OCI-LY7 (cell line): ENCODE measurements at regions not wholly inside any gene's neighbourhood (a gene's known extent, or its start where the extent isn't known, plus 50 kb on each side); places are given as distances from the start of the nearest gene placed in this dataset.

ENCODE experiments used
- BruUV-seq: library from RNA; stranded (reverse); fragments of 400-500 nt; replicated peaks from 2 replicates; lab custom pipeline; 2021; lab: Mats Ljungman, UMichigan
- CTCF ChIA-PET: fragments of 300-600 bp; sonication (Branson Sonifier 250); formaldehyde crosslinking; loops from one replicate; lab custom pipeline; 2022; ENCODE audit warnings: antibody characterized with exemption; ENCODE audit not compliant: unreplicated experiment; lab: Charles Lee
- POLR2A ChIA-PET: fragments of 300-600 bp; sonication (Branson Sonifier 250); formaldehyde crosslinking; loops from one replicate; lab custom pipeline; 2022; ENCODE audit warnings: antibody characterized with exemption; lab: Charles Lee
- DNase-seq: peaks from one replicate; pipeline ENCODE4 v3.0.0-alpha.2; 2015; ENCODE audit warnings: low spot score
- H2AFZ ChIP-seq: fragments of 200-600 bp; sonication (generic), shearing (Covaris generic); 2 replicates; pipeline ENCODE4 v1.6.1; 2014; ENCODE audit warnings: mild to moderate bottlenecking, antibody characterized with exemption, low read length, moderate library complexity
- H3K27ac ChIP-seq: fragments of 200-600 bp; sonication (generic); 2 replicates; pipeline ENCODE4 v1.5.1; 2014; ENCODE audit warnings: mixed run types, low read depth, mild to moderate bottlenecking, moderate library complexity, low read length, inconsistent platforms; ENCODE audit not compliant: poor library complexity, severe bottlenecking
- H3K36me3 ChIP-seq: fragments of 200-600 bp; sonication (generic); 2 replicates; pipeline ENCODE4 v1.6.1; 2014; ENCODE audit warnings: mild to moderate bottlenecking, antibody characterized with exemption, low read length, moderate library complexity, mixed read lengths; ENCODE audit not compliant: insufficient read depth
- H3K4me1 ChIP-seq: fragments of 200-600 bp; sonication (generic); 2 replicates; pipeline ENCODE4 v1.5.1; 2014; ENCODE audit warnings: mild to moderate bottlenecking, low read length; ENCODE audit not compliant: insufficient read depth, poor library complexity, severe bottlenecking
- H3K4me2 ChIP-seq: fragments of 200-600 bp; sonication (generic); 2 replicates; pipeline ENCODE4 v1.6.1; 2014; ENCODE audit warnings: mild to moderate bottlenecking, low read length
- H3K4me3 ChIP-seq: fragments of 200-600 bp; sonication (generic); 2 replicates; pipeline ENCODE4 v1.5.1; 2014; ENCODE audit warnings: mild to moderate bottlenecking, low read depth, low read length; ENCODE audit not compliant: poor library complexity, severe bottlenecking
- H3K79me2 ChIP-seq: fragments of 200-600 bp; sonication (generic); 2 replicates; pipeline ENCODE4 v1.6.1; 2016; ENCODE audit warnings: low read depth, mild to moderate bottlenecking, low read length, moderate library complexity, mixed read lengths; ENCODE audit not compliant: insufficient read depth
- H3K9me2 ChIP-seq: fragments of 200-600 bp; sonication (generic); 2 replicates; pipeline ENCODE4 v1.6.1; 2016; ENCODE audit warnings: mild to moderate bottlenecking, low read length, mixed read lengths; ENCODE audit not compliant: insufficient read depth
- H3K9me3 ChIP-seq: fragments of 200-600 bp; sonication (generic); 2 replicates; pipeline ENCODE4 v1.6.1; 2014; ENCODE audit warnings: mild to moderate bottlenecking, mixed run types, low read length, mixed read lengths
- H4K20me1 ChIP-seq: fragments of 200-600 bp; sonication (generic); 2 replicates; pipeline ENCODE4 v1.6.1; 2014; ENCODE audit warnings: mild to moderate bottlenecking, antibody characterized with exemption, low read length, moderate library complexity, mixed read lengths; ENCODE audit not compliant: insufficient read depth
- EZH2phosphoT487 ChIP-seq: fragments of 200-600 bp; sonication (generic); IDR thresholded peaks from 2 replicates; pipeline ENCODE4 v1.6.1; 2018; ENCODE audit warnings: low read depth, borderline replicate concordance, mild to moderate bottlenecking, mixed run types, antibody characterized with exemption, low read length, moderate library complexity, mixed read lengths
- intact Hi-C: fragments of 100-400 bp; cut with micrococcal nuclease; formaldehyde crosslinking; loops from one replicate; pipeline ENCODE4 v1.10.0; 2022; ENCODE audit not compliant: unreplicated experiment
- TF ChIP-seq, protein P1 (sequence below): fragments of 200-600 bp; sonication (generic); conservative IDR thresholded peaks from 2 replicates; pipeline ENCODE4 v1.5.1; 2014; ENCODE audit warnings: mild to moderate bottlenecking, antibody characterized with exemption, low read length, moderate library complexity, mixed read lengths

DNA sequence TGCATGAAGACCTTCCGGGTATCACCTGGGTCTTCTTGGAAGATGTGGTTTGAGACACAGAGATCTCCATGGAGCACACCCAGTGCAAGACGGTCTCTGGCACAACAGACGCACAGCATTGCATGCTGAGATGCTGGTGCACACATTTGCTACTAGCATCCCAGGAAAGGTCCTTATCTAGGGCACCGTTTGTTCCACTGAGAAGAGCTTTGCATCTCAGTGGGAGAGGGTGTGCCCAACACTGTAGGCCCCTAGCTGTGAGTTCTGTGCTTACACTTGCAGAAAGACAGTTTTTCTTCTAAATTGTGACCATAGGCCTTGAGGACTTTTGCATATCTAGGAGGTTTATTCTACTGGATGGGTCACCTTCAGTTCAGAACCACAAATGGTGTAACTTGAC lies 554.1 kb downstream of the MATN1 start:
- H3K79me2 ChIP-seq: no peaks in the 10 kb centered on the region
- H3K9me3 ChIP-seq: no peaks in the 10 kb centered on the region
- H4K20me1 ChIP-seq: no peaks in the 10 kb centered on the region
- H3K9me2 ChIP-seq: no peaks in the 10 kb centered on the region
- no peak overlapping the region for H2AFZ ChIP-seq
- no TSS peak for BruUV-seq
- H3K4me1 ChIP-seq: no peaks in the 10 kb centered on the region
- no peak for DNase-seq
- TF ChIP-seq EZH2phosphoT487: no peak
- TF ChIP-seq, protein P1, sequence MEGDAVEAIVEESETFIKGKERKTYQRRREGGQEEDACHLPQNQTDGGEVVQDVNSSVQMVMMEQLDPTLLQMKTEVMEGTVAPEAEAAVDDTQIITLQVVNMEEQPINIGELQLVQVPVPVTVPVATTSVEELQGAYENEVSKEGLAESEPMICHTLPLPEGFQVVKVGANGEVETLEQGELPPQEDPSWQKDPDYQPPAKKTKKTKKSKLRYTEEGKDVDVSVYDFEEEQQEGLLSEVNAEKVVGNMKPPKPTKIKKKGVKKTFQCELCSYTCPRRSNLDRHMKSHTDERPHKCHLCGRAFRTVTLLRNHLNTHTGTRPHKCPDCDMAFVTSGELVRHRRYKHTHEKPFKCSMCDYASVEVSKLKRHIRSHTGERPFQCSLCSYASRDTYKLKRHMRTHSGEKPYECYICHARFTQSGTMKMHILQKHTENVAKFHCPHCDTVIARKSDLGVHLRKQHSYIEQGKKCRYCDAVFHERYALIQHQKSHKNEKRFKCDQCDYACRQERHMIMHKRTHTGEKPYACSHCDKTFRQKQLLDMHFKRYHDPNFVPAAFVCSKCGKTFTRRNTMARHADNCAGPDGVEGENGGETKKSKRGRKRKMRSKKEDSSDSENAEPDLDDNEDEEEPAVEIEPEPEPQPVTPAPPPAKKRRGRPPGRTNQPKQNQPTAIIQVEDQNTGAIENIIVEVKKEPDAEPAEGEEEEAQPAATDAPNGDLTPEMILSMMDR: no peak
- POLR2A ChIA-PET: no interaction called here
- no peaks in the 10 kb centered on the region for H3K36me3 ChIP-seq
- H3K4me2 ChIP-seq: no peak overlapping the region
- no peak overlapping the region for H3K4me3 ChIP-seq
- intact Hi-C loops: no loop called here
- CTCF ChIA-PET: no interaction called here
- H3K27ac ChIP-seq: no peak overlapping the region

DNA sequence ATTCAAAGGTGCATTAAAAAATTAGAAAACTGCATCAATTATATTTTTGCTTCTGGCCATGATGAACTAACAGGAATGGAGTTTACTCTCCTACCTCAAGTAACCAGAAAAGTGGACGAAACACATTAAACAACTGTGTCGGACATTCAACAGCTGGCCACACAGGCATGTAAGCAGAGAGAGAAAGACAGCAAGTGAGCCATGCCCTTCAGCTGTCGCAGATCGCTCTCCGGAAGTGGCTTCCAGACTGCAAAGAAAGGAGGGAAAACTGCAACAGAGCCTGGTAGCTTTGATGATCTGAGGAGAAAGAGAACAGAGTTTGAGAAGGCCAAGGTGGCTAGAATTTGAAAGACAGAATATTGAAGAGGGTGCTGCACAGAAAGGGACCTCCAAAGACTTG lies 557.2 kb downstream of the MATN1 start:
- intact Hi-C loops: no loop called here
- H3K36me3 ChIP-seq: no peaks in the 10 kb centered on the region
- no peak for TF ChIP-seq EZH2phosphoT487
- TF ChIP-seq, protein P1: no peak
- no peak for DNase-seq
- no peaks in the 10 kb centered on the region for H3K9me3 ChIP-seq
- no peak overlapping the region for H3K27ac ChIP-seq
- H3K4me2 ChIP-seq: no peak overlapping the region
- BruUV-seq: no TSS peak
- H3K4me3 ChIP-seq: no peak overlapping the region
- POLR2A ChIA-PET: no interaction called here
- no peaks in the 10 kb centered on the region for H3K79me2 ChIP-seq
- no peaks in the 10 kb centered on the region for H3K4me1 ChIP-seq
- no peaks in the 10 kb centered on the region for H4K20me1 ChIP-seq
- no peak overlapping the region for H2AFZ ChIP-seq
- no peaks in the 10 kb centered on the region for H3K9me2 ChIP-seq
- CTCF ChIA-PET: no interaction called here

DNA sequence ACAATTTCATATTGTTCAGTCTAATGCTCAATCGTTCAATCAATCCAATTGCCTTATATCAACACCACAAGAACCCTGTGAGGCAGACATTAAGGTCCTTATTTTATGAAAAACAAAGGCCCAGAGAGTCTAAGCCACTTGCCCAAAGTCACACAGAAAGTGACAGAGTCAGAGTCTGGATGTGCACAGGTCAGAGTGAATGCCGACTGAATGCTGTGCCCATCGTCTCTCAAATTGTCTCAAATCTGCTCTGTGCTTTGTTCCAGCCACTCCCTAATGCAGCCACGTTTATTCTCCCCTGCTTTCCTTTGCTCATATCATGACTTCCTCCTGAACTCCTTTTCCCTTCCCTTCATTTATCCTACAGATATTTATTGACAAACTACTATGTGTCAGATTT lies 558.3 kb downstream of the MATN1 start:
- Histone ChIP-seq H3K36me3 (no peaks in the 10 kb centered on the region), H4K20me1 (no peaks in the 10 kb centered on the region), H3K9me3 (no peaks in the 10 kb centered on the region), H3K4me1 (no peaks in the 10 kb centered on the region), H3K9me2 (no peaks in the 10 kb centered on the region), H3K4me3 (no peak overlapping the region), H3K4me2 (no peak overlapping the region), H3K79me2 (no peaks in the 10 kb centered on the region), H2AFZ (no peak overlapping the region), H3K27ac (no peak overlapping the region)
- no TSS peak for BruUV-seq
- intact Hi-C loops: no loop called here
- DNase-seq: no peak
- POLR2A ChIA-PET: no interaction called here
- TF ChIP-seq, protein P1: no peak
- no peak for TF ChIP-seq EZH2phosphoT487
- CTCF ChIA-PET: no interaction called here
